Caco-2 (cell line): ENCODE measurements at regions not wholly inside any gene's neighbourhood (a gene's known extent, or its start where the extent isn't known, plus 50 kb on each side); places are given as distances from the start of the nearest gene placed in this dataset.

Experiments
- BruUV-seq: library from RNA; stranded (reverse); fragments of 400-500 nt; replicated peaks from 2 replicates; lab custom pipeline; 2021; lab: Mats Ljungman, UMichigan
- CTCF ChIA-PET: fragments of 300-600 bp; sonication (Branson Sonifier 250); formaldehyde crosslinking; loops from one replicate; lab custom pipeline; 2022; ENCODE audit warnings: antibody characterized with exemption; lab: Charles Lee
- POLR2A ChIA-PET: fragments of 300-600 bp; sonication (Branson Sonifier 250); formaldehyde crosslinking; loops from one replicate; lab custom pipeline; 2022; ENCODE audit warnings: antibody characterized with exemption; lab: Charles Lee
- DNase-seq, 2 experiments: peaks; one replicate each; pipeline versions ENCODE4 v3.0.0 to v3.0.0-alpha.2; 2020 to 2022
- H3K27me3 ChIP-seq: replicated peaks from 2 replicates; pipeline ENCODE4 v1.6.0; 2011; ENCODE audit warnings: low read length; ENCODE audit not compliant: control insufficient read depth, insufficient read depth
- H3K36me3 ChIP-seq: 2 replicates; pipeline ENCODE4 v1.5.1; 2011; ENCODE audit warnings: low read length; ENCODE audit not compliant: control insufficient read depth, insufficient read depth
- H3K4me1 ChIP-seq: fragments of 250-450 bp; sonication (Bioruptor Pico); 2 replicates; pipeline ENCODE4 v1.5.1; 2020; ENCODE audit warnings: mild to moderate bottlenecking
- H3K4me3 ChIP-seq: 2 replicates; pipeline ENCODE4 v1.5.1; 2011; ENCODE audit warnings: low read depth, mild to moderate bottlenecking, control low read depth, low read length
- H3K9me3 ChIP-seq: fragments of 250-450 bp; sonication (Bioruptor Pico); 2 replicates; pipeline ENCODE4 v1.5.1; 2020; ENCODE audit warnings: mild to moderate bottlenecking, moderate library complexity
- H3K27ac Mint-ChIP-seq: one replicate; pipeline ENCODE4 v1.8.0; 2022; ENCODE audit warnings: mixed read lengths; ENCODE audit not compliant: unreplicated experiment
- H3K27me3 Mint-ChIP-seq: one replicate; pipeline ENCODE4 v1.8.0; 2022; ENCODE audit warnings: mixed read lengths; ENCODE audit not compliant: insufficient read depth, unreplicated experiment
- H3K36me3 Mint-ChIP-seq: one replicate; pipeline ENCODE4 v1.8.0; 2022; ENCODE audit warnings: mild to moderate bottlenecking, mixed read lengths; ENCODE audit not compliant: insufficient read depth, unreplicated experiment
- H3K4me1 Mint-ChIP-seq: one replicate; pipeline ENCODE4 v1.8.0; 2022; ENCODE audit warnings: low read depth, mixed read lengths; ENCODE audit not compliant: unreplicated experiment
- H3K4me3 Mint-ChIP-seq: one replicate; pipeline ENCODE4 v1.8.0; 2022; ENCODE audit warnings: mild to moderate bottlenecking, moderate library complexity, mixed read lengths; ENCODE audit not compliant: unreplicated experiment
- H3K9me3 Mint-ChIP-seq: one replicate; pipeline ENCODE4 v1.8.0; 2022; ENCODE audit warnings: mixed read lengths; ENCODE audit not compliant: unreplicated experiment
- CTCF ChIP-seq, 2 experiments: fragments of 200-600 bp in 1 of 2; IDR thresholded peaks; 1 replicate in 1 of 2; 2 replicates in 1 of 2; pipeline versions ENCODE4 v1.5.1 to v1.8.0; 2011 to 2022; ENCODE audit warnings: antibody characterized with exemption in 1 of 2, control low read depth in 1 of 2, inconsistent platforms in 1 of 2, low read depth in 1 of 2, low read length in 1 of 2, mild to moderate bottlenecking in 1 of 2, moderate library complexity in 1 of 2; ENCODE audit not compliant: insufficient read depth in 1 of 2, severe bottlenecking in 1 of 2, unreplicated experiment in 1 of 2
- intact Hi-C: fragments of 100-400 bp; cut with micrococcal nuclease; formaldehyde crosslinking; loops from one replicate; pipeline ENCODE4 v1.10.0; 2022; ENCODE audit not compliant: unreplicated experiment

GRCh38 chr7:131769241-131769640, 212.8 kb upstream of the PODXL start:
- POLR2A ChIA-PET: no interaction called here
- CTCF ChIA-PET: no interaction called here
- Mint-ChIP-seq H3K27me3 (no peaks in the 10 kb centered on the region), H3K4me3 (no peak overlapping the region), H3K4me1 (peaks cover 7% of the 10 kb centered on the region), H3K36me3 (no peaks in the 10 kb centered on the region), H3K9me3 (no peaks in the 10 kb centered on the region), H3K27ac (no peak overlapping the region)
- intact Hi-C loops: no loop called here
- H3K27me3 ChIP-seq: no peaks in the 10 kb centered on the region
- no peaks in the 10 kb centered on the region for H3K9me3 ChIP-seq
- H3K4me1 ChIP-seq: peaks cover 6% of the 10 kb centered on the region
- BruUV-seq: no TSS peak
- no peak overlapping the region for H3K4me3 ChIP-seq
- no peaks in the 10 kb centered on the region for H3K36me3 ChIP-seq
- TF ChIP-seq CTCF (IDR thresholded peaks at IDR 0.05; ENCODE audit: insufficient read depth in 1 of 2, low read depth in 1 of 2, low read length in 1 of 2, severe bottlenecking in 1 of 2, unreplicated experiment in 1 of 2): no peak
- DNase-seq: no peak

DNA sequence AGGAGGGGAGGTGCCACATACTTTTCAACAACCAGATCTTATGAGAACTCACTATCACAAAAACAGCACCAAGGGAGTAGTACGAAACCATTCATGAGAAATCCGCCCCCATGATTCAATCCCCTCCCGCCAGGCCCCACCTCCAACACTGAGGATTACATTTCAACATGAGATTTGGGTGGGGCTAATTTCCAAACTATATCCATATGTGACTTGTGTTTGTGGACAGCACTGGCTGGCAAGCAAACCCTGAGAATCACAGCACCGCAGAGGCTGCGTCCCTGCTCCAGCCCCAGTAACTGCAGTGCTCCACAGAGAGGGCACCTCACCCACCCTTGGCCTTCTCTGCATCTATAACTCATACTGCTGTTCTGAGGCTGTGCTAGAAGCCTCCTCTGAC, 211.2 kb upstream of the PODXL start:
- Mint-ChIP-seq H3K36me3 (no peaks in the 10 kb centered on the region), H3K27me3 (no peaks in the 10 kb centered on the region), H3K9me3 (no peaks in the 10 kb centered on the region), H3K4me3 (no peak overlapping the region), H3K27ac (no peak overlapping the region), H3K4me1 (no peaks in the 10 kb centered on the region)
- no peaks in the 10 kb centered on the region for H3K9me3 ChIP-seq
- H3K27me3 ChIP-seq: no peaks in the 10 kb centered on the region
- intact Hi-C loops: no loop called here
- peaks cover 7% of the 10 kb centered on the region; the same call in 1 of the 2 replicates for H3K4me1 ChIP-seq
- no TSS peak for BruUV-seq
- H3K36me3 ChIP-seq: no peaks in the 10 kb centered on the region
- TF ChIP-seq CTCF (IDR thresholded peaks at IDR 0.05; ENCODE audit: insufficient read depth in 1 of 2, low read depth in 1 of 2, low read length in 1 of 2, severe bottlenecking in 1 of 2, unreplicated experiment in 1 of 2): no peak
- DNase-seq: no peak
- ChIA-PET POLR2A (no interaction called here), CTCF (no interaction called here)
- no peak overlapping the region for H3K4me3 ChIP-seq

DNA sequence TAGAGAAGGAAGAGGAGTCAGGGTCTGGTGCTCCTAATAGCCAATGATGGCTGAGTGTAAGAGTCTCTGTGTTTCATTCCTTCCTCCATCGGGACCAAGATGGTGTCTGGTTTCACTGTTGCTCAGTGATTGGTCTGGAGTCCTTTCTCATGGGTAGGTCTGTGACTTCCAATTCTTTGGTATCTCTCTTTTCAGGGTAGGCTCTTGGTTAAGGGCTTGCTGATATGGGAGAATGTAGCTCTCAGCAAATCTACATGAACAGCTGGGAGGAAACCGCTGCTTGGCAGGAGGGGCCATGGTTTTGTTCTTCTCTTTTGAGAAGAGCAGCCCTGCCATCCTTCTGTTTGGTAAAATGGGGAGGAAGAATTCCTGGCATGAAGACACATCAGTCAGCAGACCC, 209.1 kb upstream of the PODXL start:
- CTCF ChIA-PET: no interaction called here
- BruUV-seq: no TSS peak
- POLR2A ChIA-PET: no interaction called here

More for the DNA sequence above, 209.1 kb upstream of the PODXL start:
- no peaks in the 10 kb centered on the region for H3K27me3 ChIP-seq
- H3K4me1 Mint-ChIP-seq: no peaks in the 10 kb centered on the region
- H3K27me3 Mint-ChIP-seq: no peaks in the 10 kb centered on the region
- H3K36me3 Mint-ChIP-seq: peaks cover 4% of the 10 kb centered on the region
- no peaks in the 10 kb centered on the region for H3K36me3 ChIP-seq
- no peak overlapping the region for H3K4me3 ChIP-seq
- no peak for DNase-seq
- H3K4me3 Mint-ChIP-seq: no peak overlapping the region
- no peaks in the 10 kb centered on the region for H3K9me3 Mint-ChIP-seq
- H3K27ac Mint-ChIP-seq: no peak overlapping the region
- no peaks in the 10 kb centered on the region for H3K9me3 ChIP-seq
- intact Hi-C loops: no loop called here
- peaks cover 7% of the 10 kb centered on the region; the same call in 1 of the 2 replicates for H3K4me1 ChIP-seq
- no peak for TF ChIP-seq CTCF (IDR thresholded peaks at IDR 0.05; ENCODE audit: insufficient read depth in 1 of 2, low read depth in 1 of 2, low read length in 1 of 2, severe bottlenecking in 1 of 2, unreplicated experiment in 1 of 2)
